ENCODE measurements at regions not wholly inside any gene's neighbourhood (a gene's known extent, or its start where the extent isn't known, plus 50 kb on each side); places are given as distances from the start of the nearest gene placed in this dataset.

GRCh38 chr14:105899657-105900397 is 373.4 kb downstream of the TMEM121 start:
- no peak for TF ChIP-seq CTCF (IDR thresholded peaks at IDR 0.05; ENCODE audit: control extremely low read depth, extremely low read depth)
- DNase-seq (no peak), ATAC-seq (ENCODE audit: insufficient read depth, low FRiP score) (no peak)
- WGBS, 2 donors, result 48 to 62% methylated on average over 11 of the region's 11 CpGs
- Histone ChIP-seq H3K27me3 (ENCODE audit: control insufficient read depth in 3 of 3, insufficient read depth in 3 of 3, low read length in 2 of 3) (no peaks in the 10 kb centered on the region), H3K36me3 (ENCODE audit: control insufficient read depth in 4 of 4, insufficient read depth in 4 of 4, low read length in 4 of 4) (no peaks in the 10 kb centered on the region), H3K27ac (ENCODE audit: low read depth in 1 of 2, low read length in 1 of 2) (no peak overlapping the region), H3K4me3 (no peak overlapping the region), H3K9me3 (ENCODE audit: control insufficient read depth in 4 of 4, insufficient read depth in 3 of 4, low read length in 3 of 4) (peaks cover 0 to 2% (median 0%) of the 10 kb centered on the region in 4 donors), H3K4me1 (ENCODE audit: control insufficient read depth in 5 of 5, insufficient read depth in 5 of 5, low read length in 5 of 5) (no peaks in the 10 kb centered on the region), H3K9ac (ENCODE audit: insufficient read depth in 1 of 2, low read length in 2 of 2) (no peak overlapping the region)

GRCh38 chr14:105900398-105901160 is 374.2 kb downstream of the TMEM121 start:
- Histone ChIP-seq H3K9me3 (ENCODE audit: control insufficient read depth in 4 of 4, insufficient read depth in 3 of 4, low read length in 3 of 4) (peaks cover 0 to 4% (median 0%) of the 10 kb centered on the region in 4 donors), H3K36me3 (ENCODE audit: control insufficient read depth in 4 of 4, insufficient read depth in 4 of 4, low read length in 4 of 4) (no peaks in the 10 kb centered on the region), H3K4me1 (ENCODE audit: control insufficient read depth in 5 of 5, insufficient read depth in 5 of 5, low read length in 5 of 5) (no peaks in the 10 kb centered on the region), H3K27me3 (ENCODE audit: control insufficient read depth in 3 of 3, insufficient read depth in 3 of 3, low read length in 2 of 3) (no peaks in the 10 kb centered on the region), H3K27ac (ENCODE audit: low read depth in 1 of 2, low read length in 1 of 2) (no peak overlapping the region), H3K9ac (ENCODE audit: insufficient read depth in 1 of 2, low read length in 2 of 2) (no peak overlapping the region), H3K4me3 (no peak overlapping the region)
- ATAC-seq (ENCODE audit: insufficient read depth, low FRiP score) (no peak), DNase-seq (no peak)
- no peak for TF ChIP-seq CTCF (IDR thresholded peaks at IDR 0.05; ENCODE audit: control extremely low read depth, extremely low read depth)
- WGBS, 2 donors, result 39 to 66% methylated on average over 28 to 30 of the region's 30 CpGs

GRCh38 chr14:105901226-105901625 is 374.8 kb downstream of the TMEM121 start:
- WGBS, 2 donors, result 56 to 68% methylated on average over 10 of the region's 10 CpGs
- no peak overlapping the region for H3K27ac ChIP-seq (ENCODE audit: low read depth in 1 of 2, low read length in 1 of 2)
- H3K4me1 ChIP-seq (ENCODE audit: control insufficient read depth in 5 of 5, insufficient read depth in 5 of 5, low read length in 5 of 5), result no peaks in the 10 kb centered on the region
- ATAC-seq (ENCODE audit: insufficient read depth, low FRiP score) (no peak), DNase-seq (no peak)
- H3K36me3 ChIP-seq (ENCODE audit: control insufficient read depth in 4 of 4, insufficient read depth in 4 of 4, low read length in 4 of 4), result no peaks in the 10 kb centered on the region
- H3K4me3 ChIP-seq, result no peak overlapping the region
- H3K9me3 ChIP-seq (ENCODE audit: control insufficient read depth in 4 of 4, insufficient read depth in 3 of 4, low read length in 3 of 4), result peaks cover 0 to 4% (median 0%) of the 10 kb centered on the region in 4 donors
- no peak overlapping the region for H3K9ac ChIP-seq (ENCODE audit: insufficient read depth in 1 of 2, low read length in 2 of 2)
- no peak for TF ChIP-seq CTCF (IDR thresholded peaks at IDR 0.05; ENCODE audit: control extremely low read depth, extremely low read depth)
- H3K27me3 ChIP-seq (ENCODE audit: control insufficient read depth in 3 of 3, insufficient read depth in 3 of 3, low read length in 2 of 3), result no peaks in the 10 kb centered on the region
